Activated CD4-positive, CD25-positive, alpha-beta regulatory T cell treated with anti-CD3 and anti-CD28 coated beads, Interleukin-2, amount 50 U/mL, for 72 hours (primary cell): ENCODE measurements at regions not wholly inside any gene's neighbourhood (a gene's known extent, or its start where the extent isn't known, plus 50 kb on each side); places are given as distances from the start of the nearest gene placed in this dataset.

Experiments used
- DNase-seq: peaks from one replicate; pipeline ENCODE4 v3.0.0; 2021

GRCh38 chr21:16517383-16517782 is 787.6 kb downstream of the USP25 start:
- no peak for DNase-seq

- no peak for DNase-seq
These were observed 789.3 kb downstream of the USP25 start for GRCh38 chr21:16519036-16519435.

- DNase-seq: no peak
These were observed 789.9 kb downstream of the USP25 start for GRCh38 chr21:16519644-16520043.

- DNase-seq: no peak
These were observed 792.8 kb downstream of the USP25 start for GRCh38 chr21:16522548-16522947.

GRCh38 chr21:16530656-16531055 is 800.9 kb downstream of the USP25 start:
- no peak for DNase-seq

- no peak for DNase-seq
These were observed 803.1 kb downstream of the USP25 start for GRCh38 chr21:16532840-16533239.

- DNase-seq: no peak
These were observed 804.1 kb downstream of the USP25 start for GRCh38 chr21:16533692-16534407.

GRCh38 chr21:16534408-16535101 is 804.8 kb downstream of the USP25 start:
- DNase-seq: no peak

GRCh38 chr21:16535102-16535422 is 805.3 kb downstream of the USP25 start:
- DNase-seq: no peak

- no peak for DNase-seq
These were observed 805.8 kb downstream of the USP25 start for GRCh38 chr21:16535626-16536025.

GRCh38 chr21:16536140-16536539 is 806.4 kb downstream of the USP25 start:
- no peak for DNase-seq

- no peak for DNase-seq
These were observed 807.1 kb downstream of the USP25 start for GRCh38 chr21:16536643-16537434.

GRCh38 chr21:16537501-16537900 is 807.7 kb downstream of the USP25 start:
- no peak for DNase-seq

- DNase-seq: no peak
These were observed 808.6 kb downstream of the USP25 start for GRCh38 chr21:16538405-16538804.

GRCh38 chr21:16538936-16539440 is 809.2 kb downstream of the USP25 start:
- no peak for DNase-seq

- DNase-seq: no peak
These were observed 811.4 kb downstream of the USP25 start for GRCh38 chr21:16540966-16541727.

- DNase-seq: no peak
These were observed 820.3 kb downstream of the USP25 start for GRCh38 chr21:16550118-16550517.

- DNase-seq: no peak
These were observed 821.3 kb downstream of the USP25 start for GRCh38 chr21:16550917-16551741.

- no peak for DNase-seq
These were observed 823.1 kb downstream of the USP25 start for GRCh38 chr21:16552880-16553279.

- DNase-seq: no peak
These were observed 824.7 kb downstream of the USP25 start for GRCh38 chr21:16554503-16554902.

GRCh38 chr21:16563116-16563515 is 833.3 kb downstream of the USP25 start:
- DNase-seq: no peak

GRCh38 chr21:16563795-16564194 is 834.0 kb downstream of the USP25 start:
- no peak for DNase-seq
